ENCODE measurements at regions not wholly inside any gene's neighbourhood (a gene's known extent, or its start where the extent isn't known, plus 50 kb on each side); places are given as distances from the start of the nearest gene placed in this dataset.
"Not testable (repeated sequence)": the region's sequence is repeated elsewhere in the genome, so short reads cannot be mapped to it uniquely, and the experiment has no call there.

DNA sequence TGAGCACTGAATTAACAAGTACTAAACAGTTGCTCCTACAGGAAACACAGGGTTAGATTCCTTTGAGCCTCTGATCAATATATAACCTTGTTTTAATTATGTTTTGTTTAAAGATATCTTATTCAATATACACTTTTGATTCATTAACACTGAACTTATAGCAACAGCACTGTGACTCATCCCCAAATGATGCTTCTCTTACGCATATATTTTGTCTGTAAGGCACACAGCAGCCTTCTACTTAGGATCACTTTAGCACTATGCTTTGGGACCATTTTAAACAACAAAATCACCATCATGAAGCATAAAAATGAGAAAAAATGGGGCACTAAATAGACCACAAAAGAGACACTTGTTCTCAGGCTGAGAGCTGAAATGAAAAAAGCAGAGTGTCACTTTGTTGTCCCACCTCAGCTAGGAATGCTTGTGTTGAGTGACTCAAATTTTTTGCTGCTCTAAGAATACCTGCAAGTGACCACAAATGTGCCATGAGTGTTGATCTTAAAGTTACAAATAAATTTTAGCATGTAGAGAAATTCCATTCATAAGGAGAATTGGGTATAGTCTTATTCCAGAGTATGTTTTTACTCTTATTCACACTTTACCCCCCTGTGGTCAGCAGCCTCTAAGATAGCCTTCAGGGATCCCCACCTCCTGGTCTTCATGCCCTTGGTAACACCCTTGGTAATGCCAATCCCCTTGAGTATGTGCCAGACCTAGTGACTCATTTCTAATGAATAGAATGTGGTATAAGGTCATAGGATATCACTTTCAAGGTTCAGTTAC is 252.7 kb upstream of the IL12B start:
- DNase-seq (ENCODE audit: low spot score): no peak

- no peak for DNase-seq (ENCODE audit: low spot score)
Observed at GRCh38 chr5:159586921-159587320, 256.6 kb upstream of the IL12B start.

DNA sequence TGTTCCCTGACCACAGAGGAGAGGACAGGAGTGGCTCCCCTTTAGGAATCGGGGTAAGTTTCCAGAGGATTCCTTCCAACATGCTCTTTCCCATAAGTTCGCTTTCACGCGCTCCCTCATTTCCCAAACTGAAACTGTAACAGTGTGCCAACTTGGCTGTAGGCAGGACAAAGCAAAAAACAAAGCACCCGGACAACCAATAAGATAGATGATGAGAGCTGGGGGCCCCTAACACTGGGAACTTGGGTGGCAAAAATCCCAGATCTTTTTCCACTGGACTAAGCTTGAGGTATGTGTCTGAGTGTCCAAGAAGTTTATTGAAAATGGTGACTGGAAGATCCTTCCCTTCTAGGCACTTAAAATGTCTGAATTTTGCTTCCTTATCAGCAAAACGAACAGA is 258.7 kb upstream of the IL12B start:
- no peak for DNase-seq (ENCODE audit: low spot score)

GRCh38 chr5:159593518-159594073 is 263.3 kb upstream of the IL12B start:
- DNase-seq (ENCODE audit: low spot score): no peak

DNA sequence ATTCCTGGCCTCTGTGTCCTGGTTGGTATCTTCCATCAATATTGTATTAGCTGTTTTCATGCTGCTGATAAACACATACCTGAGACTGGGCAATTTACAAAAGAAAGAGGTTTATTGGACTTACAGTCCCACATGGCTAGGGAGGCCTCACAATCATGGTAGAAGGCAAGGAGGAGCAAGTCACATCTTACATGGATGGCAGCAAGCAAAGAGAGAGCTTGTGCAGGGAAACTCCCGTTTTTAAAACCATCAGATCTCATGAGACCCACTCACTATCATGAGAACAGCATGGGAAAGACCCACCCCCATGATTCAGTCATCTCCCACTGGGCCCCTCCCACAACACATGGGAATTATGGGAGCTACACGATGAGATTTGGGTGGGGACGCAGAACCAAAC is 265.3 kb upstream of the IL12B start:
- not testable (repeated sequence) for DNase-seq (ENCODE audit: low spot score)

DNA sequence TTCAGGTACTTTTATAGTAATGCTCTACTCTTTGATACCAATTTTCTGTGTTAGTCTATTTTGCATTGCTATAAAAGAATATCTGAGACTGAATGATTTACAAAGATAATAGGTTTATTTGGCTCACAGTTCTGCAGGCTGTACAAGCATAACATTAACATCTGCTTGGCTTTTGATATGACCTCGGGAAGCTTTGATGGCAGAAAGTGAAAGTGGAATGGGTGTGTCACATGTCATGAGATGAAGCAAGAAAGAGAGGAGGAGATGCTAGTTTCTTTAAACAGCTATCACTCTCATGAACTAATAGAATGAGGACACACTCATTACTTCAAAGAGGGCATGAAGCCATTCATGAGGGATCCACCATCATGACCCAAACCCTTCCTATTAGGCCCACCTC is 270.9 kb upstream of the IL12B start:
- no peak for DNase-seq (ENCODE audit: low spot score)

DNA sequence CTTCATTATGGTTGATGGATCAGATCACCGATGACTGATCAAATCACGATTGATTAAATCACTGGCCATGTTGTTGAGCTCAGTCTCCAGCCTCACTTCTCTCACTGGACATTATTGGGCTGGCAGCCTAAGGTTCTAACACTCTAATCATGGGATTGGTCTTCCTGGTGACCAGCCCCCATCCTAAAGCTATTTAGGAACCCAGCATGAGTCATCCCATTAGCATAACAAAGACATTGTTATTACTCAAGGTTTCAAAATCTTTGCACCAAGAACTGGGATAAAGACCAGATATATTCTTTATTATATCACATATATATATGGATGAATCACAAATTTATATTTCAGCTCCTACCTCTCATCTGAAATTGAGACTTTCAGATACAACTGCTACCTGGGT is 272.1 kb upstream of the IL12B start:
- DNase-seq (ENCODE audit: low spot score): no peak

GRCh38 chr5:159605585-159605984 is 275.3 kb upstream of the IL12B start:
- no peak for DNase-seq (ENCODE audit: low spot score)

DNA sequence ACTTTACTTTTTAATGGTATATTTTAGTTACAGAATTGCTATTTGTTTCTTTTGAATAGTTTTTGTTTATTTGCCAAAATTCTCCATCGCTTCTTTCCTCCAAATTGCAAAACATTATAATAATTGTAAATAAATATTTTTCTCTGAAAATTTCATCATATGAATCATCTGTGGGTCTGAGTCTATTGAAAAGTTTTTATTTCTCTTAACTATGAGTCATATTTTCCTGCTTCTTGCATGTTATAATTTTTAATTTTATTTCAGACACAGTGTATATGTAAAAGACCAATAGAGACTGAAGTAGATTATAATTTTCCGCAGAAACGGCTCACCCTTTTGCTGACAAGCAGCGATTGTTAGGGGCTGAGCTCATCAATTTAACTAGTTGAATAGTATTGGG is 279.1 kb upstream of the IL12B start:
- DNase-seq (ENCODE audit: low spot score): no peak

DNA sequence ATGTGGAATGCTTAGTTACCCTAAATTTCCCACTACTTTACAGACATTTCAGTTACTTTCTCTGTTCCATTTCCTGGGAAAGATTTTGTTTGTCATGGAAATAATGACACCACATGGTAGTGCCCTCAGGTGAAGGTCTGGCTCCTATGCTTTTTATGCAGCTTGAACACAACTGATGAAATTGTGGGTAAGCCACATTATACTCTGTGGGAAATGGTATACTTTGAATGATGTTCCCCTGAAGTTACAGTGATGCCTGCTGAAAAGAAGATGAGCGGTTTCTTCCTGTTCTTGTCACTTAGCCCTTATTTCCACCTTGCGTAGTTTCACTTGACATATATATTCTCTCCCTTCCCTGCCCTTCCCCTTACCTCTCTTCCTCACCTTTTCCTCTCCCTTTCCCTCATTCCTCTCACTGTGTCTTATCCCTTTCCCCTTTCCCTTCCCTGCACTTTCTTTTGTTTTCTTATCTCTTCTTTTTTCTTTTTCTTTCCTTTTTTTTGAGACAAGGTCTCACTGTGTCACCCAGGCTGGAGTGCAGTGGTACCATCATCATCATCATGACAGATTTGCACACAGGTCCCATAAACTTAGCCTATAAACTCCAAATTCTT is 280.8 kb upstream of the IL12B start:
- DNase-seq (ENCODE audit: low spot score): no peak

DNA sequence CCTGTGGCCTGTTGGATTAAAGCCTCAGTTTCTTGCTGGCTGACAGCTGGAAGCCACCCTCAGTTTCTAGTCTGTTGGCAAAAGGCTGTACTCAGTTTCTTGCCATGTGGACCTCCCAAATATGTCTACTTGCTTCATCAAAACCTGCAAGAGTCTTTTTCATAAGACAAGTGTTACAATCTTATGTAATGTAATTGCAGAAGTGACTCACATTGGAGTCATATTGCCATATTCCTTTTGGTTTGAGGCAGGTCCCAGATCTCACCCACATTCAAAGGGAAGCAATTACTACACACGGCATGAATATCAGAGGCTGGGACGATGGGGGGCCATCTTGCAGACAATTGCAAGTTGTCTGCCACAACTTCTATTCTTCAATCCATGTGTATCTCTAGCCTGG is 286.7 kb upstream of the IL12B start:
- no peak for DNase-seq (ENCODE audit: low spot score)

- no peak for DNase-seq (ENCODE audit: low spot score)
Observed at GRCh38 chr5:159619826-159620225, 289.5 kb upstream of the IL12B start.

- no peak for DNase-seq (ENCODE audit: low spot score)
Observed at GRCh38 chr5:159620853-159621540, 290.7 kb upstream of the IL12B start.

GRCh38 chr5:159628703-159629102 is 287.6 kb upstream of the ADRA1B start:
- DNase-seq (ENCODE audit: low spot score): no peak

GRCh38 chr5:159629158-159629557 is 287.1 kb upstream of the ADRA1B start:
- no peak for DNase-seq (ENCODE audit: low spot score)

- DNase-seq (ENCODE audit: low spot score): no peak
Observed at GRCh38 chr5:159630545-159630944, 285.7 kb upstream of the ADRA1B start.

DNA sequence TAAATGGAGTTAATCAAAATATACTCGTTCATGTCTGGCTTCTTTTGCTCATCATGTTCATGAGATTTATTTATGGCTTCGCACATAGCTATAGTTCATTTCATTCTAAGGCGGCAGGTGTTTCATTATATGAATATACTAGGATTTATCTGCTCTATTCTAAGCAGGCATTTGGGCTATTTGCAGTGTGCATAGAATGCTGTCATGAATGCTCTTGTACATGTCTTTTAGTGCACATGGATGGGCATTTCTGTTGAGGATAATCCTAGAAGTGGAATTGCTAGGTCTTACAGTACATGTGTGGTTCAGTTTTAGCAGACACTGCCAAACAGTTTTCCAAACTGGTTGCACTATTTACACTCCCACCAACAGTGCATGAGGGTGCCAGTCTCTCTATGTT is 285.3 kb upstream of the ADRA1B start:
- DNase-seq (ENCODE audit: low spot score): no peak

GRCh38 chr5:159632866-159633265 is 283.4 kb upstream of the ADRA1B start:
- no peak for DNase-seq (ENCODE audit: low spot score)

DNA sequence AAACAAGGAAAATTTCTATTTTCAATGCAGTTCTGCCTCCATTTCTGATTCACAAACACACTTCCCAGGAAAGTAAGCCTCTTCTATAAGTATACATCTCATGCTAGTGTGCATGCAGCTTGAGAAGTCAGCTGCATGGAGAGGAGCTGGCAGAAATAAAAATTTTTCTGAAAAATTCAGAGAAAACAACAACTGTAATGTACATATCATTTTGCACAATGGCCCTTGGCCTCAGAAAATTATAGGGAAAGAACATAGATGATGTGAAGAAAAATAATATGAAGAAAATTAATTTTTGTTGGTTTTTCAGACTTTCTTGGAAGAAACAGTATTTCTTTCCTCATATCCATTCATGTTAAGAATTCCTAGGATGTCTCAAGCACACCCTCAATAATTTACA is 277.8 kb upstream of the ADRA1B start:
- DNase-seq (ENCODE audit: low spot score): no peak

- no peak for DNase-seq (ENCODE audit: low spot score)
Observed at GRCh38 chr5:159638954-159639559, 277.2 kb upstream of the ADRA1B start.

DNA sequence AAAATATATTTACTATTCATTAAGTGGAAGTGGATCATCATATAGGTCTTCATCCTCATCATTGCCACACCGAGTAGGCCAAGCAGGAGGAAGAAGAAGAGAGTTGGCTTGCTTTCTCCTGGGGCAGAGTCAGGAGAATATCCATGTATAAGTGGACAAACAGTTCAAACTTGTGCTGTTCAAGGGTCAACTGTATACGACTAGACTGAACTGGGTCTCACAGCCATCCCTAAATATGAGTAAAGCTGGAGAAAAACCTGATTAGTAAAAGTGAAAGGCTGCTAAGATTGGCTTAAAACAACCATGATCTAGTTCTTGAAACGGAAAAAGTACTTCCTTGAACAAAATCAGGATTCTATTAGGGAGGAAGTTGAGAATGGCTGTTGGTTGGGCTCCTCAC is 276.7 kb upstream of the ADRA1B start:
- DNase-seq (ENCODE audit: low spot score): no peak

DNA sequence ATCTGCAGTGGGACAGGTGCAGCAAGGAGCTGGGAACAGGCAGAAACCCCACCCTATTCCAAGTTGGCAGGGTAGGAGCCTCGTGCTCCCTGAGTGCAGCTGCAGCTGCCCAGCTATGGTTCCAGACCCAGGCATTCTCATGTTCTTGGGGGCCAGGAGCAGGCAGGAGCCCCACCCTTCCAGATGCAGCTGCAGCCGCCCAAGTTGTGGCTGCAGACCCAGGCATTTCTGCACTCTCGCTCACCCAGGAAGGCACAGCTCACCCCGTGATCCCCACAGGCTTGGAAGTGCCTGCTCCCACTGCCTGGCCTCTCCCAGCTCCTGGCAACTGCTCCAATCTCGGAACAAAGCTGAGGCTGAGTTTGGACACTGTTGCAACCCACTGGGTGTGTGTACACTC is 275.8 kb upstream of the ADRA1B start:
- no peak for DNase-seq (ENCODE audit: low spot score)
